Left cardiac atrium (tissue), 4 donors: ENCODE measurements at regions not wholly inside any gene's neighbourhood (a gene's known extent, or its start where the extent isn't known, plus 50 kb on each side); places are given as distances from the start of the nearest gene placed in this dataset.

Experiments
- ATAC-seq, 2 donors: fragments of 200-7000 bp; cut with Tn5 transposase; one replicate each; pipeline ENCODE4 v1.9.1; 2020; ENCODE audit warnings: mild to moderate bottlenecking in 2 of 2, moderate library complexity in 2 of 2
- DNase-seq: peaks from one replicate; pipeline ENCODE4 v3.0.0-alpha.2; 2020
- intact Hi-C, 2 donors: fragments of 100-400 bp; cut with DNase I; formaldehyde crosslinking; loops; one replicate each; pipeline versions ENCODE4 v1.14.1 to v1.15.1; 2022 to 2023
- donor health status: DM: no; HTN: yes; CAD: no.
- donor health status: DM: no; HTN: yes; CAD: no; lungs with severe emphysema.
- donor health status: DM: yes; HTN: yes; CAD: no.
- donor health status: Dilated cardiomyopathy.

DNA sequence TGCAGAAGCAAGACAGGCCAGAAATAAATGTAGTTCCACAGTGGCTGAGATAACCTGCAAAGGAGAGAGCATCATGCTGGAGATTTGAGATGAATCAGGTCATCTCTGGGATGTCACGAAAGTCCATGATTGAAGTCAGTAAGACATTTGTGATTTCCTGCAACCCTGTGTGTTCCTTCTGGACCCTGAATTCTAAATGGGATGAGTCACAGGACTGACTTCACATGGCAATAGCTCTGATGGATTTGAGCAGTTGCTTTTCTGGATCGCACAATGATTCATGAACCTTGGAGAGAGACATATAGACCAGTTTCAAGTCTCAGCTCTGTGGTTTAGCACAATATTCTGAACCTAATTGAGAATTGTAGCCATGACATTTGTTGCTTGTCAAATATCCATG is 102.9 kb downstream of the TSN start:
- no peak for ATAC-seq
- intact Hi-C loops: no loop called here

DNA sequence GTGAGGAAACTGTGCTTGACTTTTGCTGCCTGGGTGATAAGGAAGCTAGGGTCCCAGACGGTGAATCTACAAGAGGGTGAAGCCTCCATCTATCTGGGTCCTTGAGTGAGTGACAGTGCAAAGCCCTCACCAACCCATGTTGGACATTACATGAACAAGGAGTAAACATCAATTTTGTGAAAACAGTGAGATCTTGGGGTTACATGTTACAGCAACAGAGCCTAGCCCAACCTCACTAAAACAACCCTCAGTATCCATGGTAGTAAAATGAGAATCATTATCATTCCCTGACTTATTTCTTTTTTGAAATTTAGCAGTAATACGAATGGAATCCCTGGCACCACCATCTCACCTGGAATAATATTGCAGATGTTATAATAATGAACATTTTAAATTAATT is 103.4 kb downstream of the TSN start:
- intact Hi-C loops: no loop called here
- DNase-seq: no peak
- ATAC-seq: no peak

More for the DNA sequence above, 102.9 kb downstream of the TSN start:
- DNase-seq: no peak

DNA sequence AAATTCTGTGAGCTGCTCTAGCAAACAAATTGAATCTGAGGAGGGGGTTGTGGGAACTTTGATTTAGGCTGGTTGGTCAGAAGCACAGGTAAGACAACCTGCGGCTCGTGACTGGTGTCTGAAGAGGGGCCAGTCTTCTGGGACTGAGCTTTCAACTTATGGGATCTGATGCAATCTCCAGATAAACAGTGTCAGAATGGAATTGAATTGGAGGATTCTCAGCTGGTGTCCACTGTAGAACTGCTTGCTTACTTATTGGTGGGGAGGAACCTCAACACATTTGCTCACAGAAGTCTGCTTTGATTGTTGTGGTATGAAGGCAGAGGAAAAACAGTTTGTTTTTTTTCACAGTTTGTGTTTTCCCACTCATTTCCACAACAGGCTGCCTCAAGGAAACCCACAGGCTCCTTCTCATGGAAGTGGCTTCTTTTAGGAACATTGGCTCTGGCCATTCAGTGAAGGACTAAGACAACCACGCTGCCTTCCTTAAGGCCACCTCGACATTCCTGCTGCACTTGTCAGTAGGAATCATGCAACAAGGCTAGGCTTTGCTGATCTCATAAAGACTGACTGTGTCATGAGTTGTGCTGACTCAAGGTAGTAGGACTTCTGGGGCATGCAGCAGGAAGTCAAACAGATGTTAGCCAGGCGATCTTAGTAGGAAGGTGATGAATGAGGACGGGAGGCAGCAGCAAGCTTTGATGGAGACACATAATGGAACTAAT is 104.7 kb downstream of the TSN start:
- intact Hi-C loops: no loop called here
- DNase-seq: no peak
- no peak for ATAC-seq

GRCh38 chr2:121860758-121861227 is 105.3 kb downstream of the TSN start:
- DNase-seq (no peak), ATAC-seq (no peak)
- intact Hi-C loops: no loop called here

- intact Hi-C loops: no loop called here
- DNase-seq: no peak
- no peak for ATAC-seq
Measured at GRCh38 chr2:121862286-121862685, 106.8 kb downstream of the TSN start.

DNA sequence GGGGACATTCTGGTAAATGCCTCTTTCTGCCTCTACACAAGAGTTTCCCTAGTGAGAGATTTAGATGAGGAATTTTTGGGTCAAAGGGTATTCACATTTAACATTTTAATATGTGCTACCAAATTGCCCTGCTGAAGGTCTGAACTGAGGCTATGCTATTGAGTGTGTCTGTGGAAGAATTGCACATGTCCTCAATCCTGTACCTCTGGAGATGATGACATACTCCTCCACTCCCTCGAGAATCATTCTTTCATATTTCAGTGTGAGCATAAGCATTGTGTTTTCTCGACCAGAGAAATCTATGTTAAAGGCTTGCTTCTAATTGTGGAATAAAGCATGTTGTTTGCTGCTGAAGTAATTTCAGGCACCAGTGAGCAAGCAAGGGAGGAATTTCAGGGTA is 110.5 kb downstream of the TSN start:
- DNase-seq: no peak
- intact Hi-C loops: no loop called here
- no peak for ATAC-seq

DNA sequence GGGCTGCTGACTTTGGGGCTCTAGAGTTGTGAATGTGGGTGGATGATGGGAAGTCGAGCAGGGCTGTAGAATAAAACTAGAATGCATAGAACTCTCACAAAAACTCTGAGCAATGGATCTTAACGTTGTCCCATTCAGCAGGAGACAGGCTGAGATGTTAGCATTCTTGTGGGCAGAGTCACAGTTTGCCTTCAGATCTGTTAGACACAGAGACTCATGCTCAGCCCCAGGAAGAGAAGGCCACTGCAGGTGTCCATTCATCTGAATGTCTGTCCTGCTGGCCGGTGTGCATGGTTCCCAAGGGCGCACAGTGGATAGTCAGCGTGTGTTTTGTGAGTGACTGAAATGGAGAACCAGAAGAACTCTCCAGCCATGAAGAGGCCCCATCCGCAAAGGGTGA is 111.3 kb downstream of the TSN start:
- intact Hi-C loops: no loop called here
- DNase-seq: no peak

GRCh38 chr2:121868652-121869051 is 113.2 kb downstream of the TSN start:
- intact Hi-C loops: no loop called here
- ATAC-seq: no peak
- DNase-seq: no peak

More for the DNA sequence above, 111.3 kb downstream of the TSN start:
- no peak for ATAC-seq

- intact Hi-C loops: no loop called here
- no peak for ATAC-seq
- DNase-seq: no peak
Measured at GRCh38 chr2:121869363-121869762, 113.9 kb downstream of the TSN start.

- no peak for ATAC-seq
- DNase-seq: no peak
- intact Hi-C loops: no loop called here
Measured at GRCh38 chr2:121869873-121870272, 114.4 kb downstream of the TSN start.

DNA sequence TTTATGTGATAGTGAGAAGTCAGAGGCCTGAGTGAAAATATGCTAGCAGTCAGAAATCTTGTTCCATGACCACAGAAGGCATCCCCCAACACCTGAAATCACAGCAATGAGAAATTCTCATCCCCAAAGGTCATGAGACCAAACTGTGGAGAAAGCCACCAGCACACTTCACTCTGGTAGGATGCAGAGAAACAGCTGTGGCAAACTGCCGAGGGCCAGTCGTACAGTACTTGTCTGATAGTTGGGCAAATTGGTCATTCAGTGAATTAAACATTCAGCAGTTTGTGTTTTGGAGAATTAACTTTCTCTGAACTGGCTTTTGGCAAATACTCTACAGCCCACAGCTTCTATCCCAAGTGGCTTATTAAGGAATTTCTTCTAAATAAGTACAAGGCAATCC is 117.2 kb downstream of the TSN start:
- intact Hi-C loops: no loop called here
- DNase-seq (no peak), ATAC-seq (no peak)

DNA sequence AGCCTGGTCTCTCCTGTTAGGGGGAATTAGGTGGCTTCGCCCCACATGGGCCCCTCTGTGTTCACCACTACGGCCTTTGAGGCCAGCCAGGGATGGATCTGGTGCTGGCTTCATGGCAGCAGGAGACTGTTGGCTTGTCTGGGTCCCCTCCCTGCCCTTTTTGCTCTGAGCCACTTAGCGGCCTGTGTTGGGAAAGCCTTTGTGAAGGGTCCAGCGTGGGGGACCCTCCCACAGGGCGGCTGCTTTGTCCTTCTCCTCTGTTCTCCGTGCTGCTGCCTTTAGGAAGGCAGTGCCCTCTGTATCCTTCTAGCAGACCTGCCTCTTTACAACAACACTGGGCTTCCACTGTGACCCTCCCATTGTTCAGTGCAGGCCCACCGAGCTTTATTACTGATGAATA is 118.4 kb downstream of the TSN start:
- ATAC-seq (no peak), DNase-seq (no peak)
- intact Hi-C loops: no loop called here

GRCh38 chr2:121875585-121876185 is 120.2 kb downstream of the TSN start:
- no peak for DNase-seq

DNA sequence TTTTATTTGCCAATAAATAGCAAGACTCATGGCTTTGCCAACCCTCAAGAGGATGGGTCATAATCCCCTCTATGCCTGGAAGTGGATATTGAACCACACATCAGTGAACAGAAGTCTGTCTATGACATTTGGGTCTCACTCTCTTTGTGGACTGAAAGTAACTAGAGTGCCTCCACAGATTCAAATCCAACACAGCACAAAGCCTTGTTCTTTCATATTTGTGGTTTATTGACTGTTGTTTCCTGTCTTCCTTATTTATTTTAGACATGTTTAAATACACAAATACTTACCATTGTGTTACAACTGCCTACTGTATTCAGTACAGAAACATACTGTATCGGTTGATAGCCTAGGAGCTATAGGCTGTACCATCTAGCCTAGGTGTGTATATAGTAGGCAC is 121.9 kb downstream of the TSN start:
- ATAC-seq: no peak
- DNase-seq: no peak
- intact Hi-C loops: no loop called here

More at GRCh38 chr2:121875585-121876185, 120.2 kb downstream of the TSN start:
- no peak for ATAC-seq
- intact Hi-C loops: no loop called here

- no peak for DNase-seq
- no peak for ATAC-seq
- intact Hi-C loops: no loop called here
Measured at GRCh38 chr2:121880283-121880682, 124.8 kb downstream of the TSN start.

DNA sequence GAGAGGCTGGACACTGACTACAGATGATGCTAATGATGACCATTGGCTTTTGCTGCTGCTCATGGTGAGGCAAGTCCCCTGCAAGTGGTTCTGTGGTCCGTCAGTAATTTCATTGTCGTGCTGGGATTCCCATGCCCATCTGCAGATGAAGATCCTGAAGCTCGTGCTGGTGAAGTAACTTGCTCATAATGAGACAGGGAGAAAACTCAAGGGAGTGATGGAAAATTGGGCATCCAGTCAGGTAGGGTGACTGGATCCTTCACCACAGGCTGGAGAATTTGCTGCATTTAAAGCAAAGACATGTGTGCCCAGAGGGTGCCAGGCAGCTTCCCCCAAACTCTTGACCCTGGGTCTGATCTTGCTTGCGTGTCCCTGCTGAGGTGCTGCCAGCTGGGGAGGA is 125.6 kb downstream of the TSN start:
- intact Hi-C loops: no loop called here
- no peak for ATAC-seq

GRCh38 chr2:121881950-121882349 is 126.5 kb downstream of the TSN start:
- no peak for ATAC-seq
- intact Hi-C loops: no loop called here
- DNase-seq: no peak

More for the DNA sequence above, 125.6 kb downstream of the TSN start:
- DNase-seq: no peak

DNA sequence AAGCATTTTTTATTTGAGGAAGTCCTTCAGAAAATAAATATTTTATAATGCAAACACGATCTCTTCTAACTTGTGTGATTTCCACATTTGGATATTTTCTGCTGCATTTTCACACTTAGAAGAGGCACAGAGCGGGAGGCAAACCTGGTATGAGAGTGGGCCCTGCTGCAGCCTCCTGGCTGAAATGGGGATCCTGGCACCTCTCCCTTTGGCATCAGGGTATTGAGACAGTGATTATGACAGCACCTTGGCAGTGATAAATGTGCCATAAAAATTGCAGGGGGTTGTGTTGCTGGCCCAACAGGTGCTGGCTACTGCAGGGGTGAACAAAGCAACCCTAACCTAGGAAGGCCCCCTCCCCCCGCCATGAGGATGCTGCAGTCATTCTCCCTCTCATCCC is 128.6 kb downstream of the TSN start:
- ATAC-seq (no peak), DNase-seq (no peak)
- intact Hi-C loops: no loop called here

DNA sequence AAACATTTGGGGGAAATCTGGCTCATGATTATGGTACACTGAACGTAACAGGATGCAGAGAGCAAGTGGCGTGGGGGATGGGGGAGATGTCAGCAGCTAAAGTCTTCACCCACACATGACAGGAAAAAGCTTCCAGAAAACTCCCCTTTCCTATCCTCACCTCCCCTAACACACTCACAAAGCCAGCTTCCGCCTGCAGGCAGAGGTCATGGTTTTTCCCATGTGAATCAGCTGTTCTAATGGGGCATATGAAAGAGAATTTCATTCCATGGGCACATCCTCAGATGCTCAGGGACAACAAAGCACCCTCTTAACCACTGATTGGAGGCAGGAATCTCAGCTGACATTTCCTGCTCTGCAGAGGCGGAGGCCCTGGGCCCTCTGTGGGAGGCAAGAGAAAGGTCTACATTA is 129.1 kb downstream of the TSN start:
- DNase-seq (no peak), ATAC-seq (no peak)
- intact Hi-C loops: no loop called here

DNA sequence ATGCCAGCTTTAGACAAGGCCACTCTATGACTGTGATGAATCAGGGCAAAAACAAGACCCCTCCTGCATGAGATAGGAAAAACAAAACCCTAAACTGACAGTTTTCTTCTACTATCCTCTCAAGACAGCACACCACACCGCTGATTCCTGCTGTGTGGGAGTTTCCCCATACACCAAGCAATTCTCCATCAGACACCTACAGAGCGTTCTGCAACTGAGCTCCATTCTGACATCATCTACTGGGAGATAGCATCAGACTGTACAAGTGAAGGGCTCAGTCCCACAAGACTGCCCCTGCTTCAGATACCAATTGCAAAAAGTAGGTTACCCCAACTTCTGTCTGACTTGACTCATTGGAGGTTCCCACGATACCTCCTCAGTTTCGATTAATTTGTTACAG is 130.6 kb downstream of the TSN start:
- ATAC-seq: no peak
- DNase-seq: no peak
- intact Hi-C loops: no loop called here

DNA sequence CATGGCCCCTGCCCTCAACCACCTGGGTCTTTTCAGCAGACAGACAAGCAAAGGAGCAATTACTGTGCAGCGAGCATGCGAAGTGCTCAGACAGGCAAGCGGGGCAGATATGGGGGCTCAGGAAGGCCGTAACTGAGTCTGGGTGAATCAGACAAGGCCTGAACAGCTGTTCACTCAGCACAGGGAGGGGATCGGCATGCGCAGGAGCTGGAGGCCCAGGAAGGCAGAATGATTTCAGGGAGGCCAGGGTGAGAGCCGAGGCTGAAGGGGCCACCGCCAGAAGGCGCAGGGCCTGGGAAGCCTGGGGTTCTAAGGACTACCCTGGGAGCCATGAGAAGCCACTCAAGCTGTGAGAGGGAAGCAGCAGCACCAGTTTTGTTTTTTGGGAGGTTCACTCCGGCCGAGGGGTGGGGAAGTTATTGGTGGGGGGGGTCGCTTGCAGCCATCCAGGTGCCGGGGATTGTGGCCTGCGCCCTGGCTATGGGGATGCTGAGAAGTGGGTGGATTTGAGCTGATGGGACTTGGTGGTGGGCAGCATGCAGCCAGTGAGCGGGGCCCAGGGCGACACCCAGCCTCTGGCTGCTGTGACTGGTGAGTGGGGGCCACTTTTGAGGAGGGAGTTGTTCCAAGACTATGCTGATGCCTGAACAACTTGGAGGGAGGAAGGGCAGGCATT is 132.2 kb downstream of the TSN start:
- intact Hi-C loops: no loop called here
- DNase-seq (no peak), ATAC-seq (no peak)
